GM12873 (cell line): ENCODE measurements at regions not wholly inside any gene's neighbourhood (a gene's known extent, or its start where the extent isn't known, plus 50 kb on each side); places are given as distances from the start of the nearest gene placed in this dataset.

Source experiments
- CTCF ChIP-seq: IDR thresholded peaks from 2 replicates; pipeline ENCODE4 v1.5.1; 2012; ENCODE audit warnings: low read depth, mild to moderate bottlenecking, moderate library complexity, low read length, control low read depth; ENCODE audit not compliant: insufficient read depth; ENCODE audit errors: missing control alignments

- no peak for TF ChIP-seq CTCF
These were observed 187.8 kb upstream of the NR3C2 start for GRCh38 chr4:148630051-148630450.

GRCh38 chr4:148618856-148619255 lies 176.6 kb upstream of the NR3C2 start:
- no peak for TF ChIP-seq CTCF

GRCh38 chr4:148608968-148609367 lies 166.8 kb upstream of the NR3C2 start:
- no peak for TF ChIP-seq CTCF

- no peak for TF ChIP-seq CTCF
These were observed 147.0 kb upstream of the NR3C2 start for GRCh38 chr4:148589182-148589581.

GRCh38 chr4:148575577-148575976 lies 133.4 kb upstream of the NR3C2 start:
- no peak for TF ChIP-seq CTCF

- TF ChIP-seq CTCF = no peak
These were observed 132.7 kb upstream of the NR3C2 start for GRCh38 chr4:148574911-148575310.

GRCh38 chr4:148574502-148574901 lies 132.3 kb upstream of the NR3C2 start:
- no peak for TF ChIP-seq CTCF
